GM18507 (cell line): ENCODE measurements at regions not wholly inside any gene's neighbourhood (a gene's known extent, or its start where the extent isn't known, plus 50 kb on each side); places are given as distances from the start of the nearest gene placed in this dataset.

Experiments
- DNase-seq: peaks from one replicate; pipeline ENCODE4 v3.0.0; 2011; ENCODE audit warnings: low read depth; ENCODE audit not compliant: insufficient read length; ENCODE audit errors: extremely low spot score
- FAIRE-seq: peaks from 2 replicates; lab custom pipeline; 2011; peaks lifted over from hg19 to GRCh38; lab: Jason Lieb, UNC

- no peak for DNase-seq
- no peak for FAIRE-seq
These were observed 75.5 kb upstream of the GLS start for GRCh38 chr2:190805126-190805525.

- no peak for FAIRE-seq
- no peak for DNase-seq
These were observed 74.8 kb upstream of the GLS start for GRCh38 chr2:190805843-190806242.

- DNase-seq: no peak
- no peak for FAIRE-seq
These were observed 72.7 kb upstream of the GLS start for GRCh38 chr2:190807886-190808285.

- DNase-seq: no peak
- FAIRE-seq: no peak
These were observed 71.4 kb upstream of the GLS start for GRCh38 chr2:190809139-190809764.

- FAIRE-seq (no peak), DNase-seq (no peak)
These were observed 70.6 kb upstream of the GLS start for GRCh38 chr2:190809876-190810525.

- FAIRE-seq: no peak
- DNase-seq: no peak
These were observed 69.5 kb upstream of the GLS start for GRCh38 chr2:190810981-190811587.

GRCh38 chr2:190811811-190812210, 68.8 kb upstream of the GLS start:
- FAIRE-seq (no peak), DNase-seq (no peak)

GRCh38 chr2:190812506-190813294, 67.9 kb upstream of the GLS start:
- FAIRE-seq: no peak
- DNase-seq: no peak

GRCh38 chr2:190815226-190815625, 65.4 kb upstream of the GLS start:
- DNase-seq: no peak
- no peak for FAIRE-seq

GRCh38 chr2:190817082-190817481, 63.5 kb upstream of the GLS start:
- no peak for FAIRE-seq
- no peak for DNase-seq

GRCh38 chr2:190819840-190820301, 60.8 kb upstream of the GLS start:
- no peak for FAIRE-seq
- DNase-seq: no peak

- DNase-seq (no peak), FAIRE-seq (no peak)
These were observed 60.2 kb upstream of the GLS start for GRCh38 chr2:190820416-190820815.

GRCh38 chr2:190822043-190822442, 58.6 kb upstream of the GLS start:
- FAIRE-seq: no peak

GRCh38 chr2:190827720-190828119, 52.9 kb upstream of the GLS start:
- DNase-seq (no peak), FAIRE-seq (no peak)

More at GRCh38 chr2:190822043-190822442, 58.6 kb upstream of the GLS start:
- DNase-seq: no peak

GRCh38 chr2:190829642-190830041, 51.0 kb upstream of the GLS start:
- FAIRE-seq (no peak), DNase-seq (no peak)
